Lower leg skin (tissue), 4 donors: ENCODE measurements at regions not wholly inside any gene's neighbourhood (a gene's known extent, or its start where the extent isn't known, plus 50 kb on each side); places are given as distances from the start of the nearest gene placed in this dataset.
A peak's percentile ranks its signal among the peaks of the same experiment; 100 is the strongest.

ENCODE experiments used
- DNase-seq, 2 donors: peaks; one replicate each; pipeline ENCODE4 v3.0.0-alpha.2; 2019; ENCODE audit warnings: low spot score in 2 of 2
- H3K4me3 ChIP-seq: fragments of 200-600 bp; sonication (generic); 2 replicates; pipeline ENCODE4 v1.5.1; 2017; ENCODE audit warnings: mild to moderate bottlenecking, low read depth; ENCODE audit not compliant: poor library complexity, severe bottlenecking
- CTCF ChIP-seq, 3 donors: fragments of 450-650 bp; IDR thresholded peaks; one replicate each; pipeline ENCODE4 v1.5.1; 2016; ENCODE audit warnings: antibody characterized with exemption in 3 of 3, mild to moderate bottlenecking in 3 of 3, moderate library complexity in 2 of 3
- POLR2A ChIP-seq, 2 donors: fragments of 450-650 bp; IDR thresholded peaks; one replicate each; pipeline ENCODE4 v1.6.1; 2016 to 2017; ENCODE audit warnings: antibody characterized with exemption in 2 of 2, mild to moderate bottlenecking in 1 of 2, moderate library complexity in 1 of 2
- WGBS, 2 donors: methylation state at CpG; one replicate each; pipeline ENCODE4 v1.1.5; 2018; 5-methylcytosine and 5-hydroxymethylcytosine counted together
- intact Hi-C: fragments of 100-400 bp; cut with DNase I; formaldehyde crosslinking; loops from one replicate; pipeline ENCODE4 v1.15.0; 2023; ENCODE audit warnings: low total_unique reads

DNA sequence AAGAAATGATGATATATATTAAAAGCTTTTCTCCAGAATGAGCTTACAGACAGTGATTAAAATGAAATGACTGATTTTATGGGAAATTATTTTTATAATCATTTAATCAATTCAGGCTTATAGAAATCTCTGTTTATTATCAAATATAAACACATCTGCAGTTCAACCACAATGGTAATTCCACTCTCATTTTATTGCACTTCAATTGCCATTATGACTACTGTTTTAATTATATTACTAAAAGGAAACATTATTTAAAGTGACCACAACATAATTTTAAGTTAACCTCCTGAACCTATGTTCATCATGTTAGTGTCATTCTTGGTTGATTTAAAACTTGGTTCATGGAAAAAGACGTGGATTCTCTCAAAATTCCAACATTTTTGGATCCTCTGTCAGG lies 536.3 kb downstream of the SLC6A15 start:
- TF ChIP-seq POLR2A (IDR thresholded peaks at IDR 0.05) (no peak), CTCF (IDR thresholded peaks at IDR 0.05) (no peak)
- intact Hi-C loops = no loop called here
- WGBS, 2 donors = 50 to 59% methylated on average over 1 of the region's 1 CpG
- H3K4me3 ChIP-seq = no peak overlapping the region
- DNase-seq = no peak

- DNase-seq = no peak
- 2 to 26% methylated on average over 1 of the region's 1 CpG for WGBS, 2 donors
Observed at GRCh38 chr12:84375449-84376170, 537.0 kb downstream of the SLC6A15 start.

DNA sequence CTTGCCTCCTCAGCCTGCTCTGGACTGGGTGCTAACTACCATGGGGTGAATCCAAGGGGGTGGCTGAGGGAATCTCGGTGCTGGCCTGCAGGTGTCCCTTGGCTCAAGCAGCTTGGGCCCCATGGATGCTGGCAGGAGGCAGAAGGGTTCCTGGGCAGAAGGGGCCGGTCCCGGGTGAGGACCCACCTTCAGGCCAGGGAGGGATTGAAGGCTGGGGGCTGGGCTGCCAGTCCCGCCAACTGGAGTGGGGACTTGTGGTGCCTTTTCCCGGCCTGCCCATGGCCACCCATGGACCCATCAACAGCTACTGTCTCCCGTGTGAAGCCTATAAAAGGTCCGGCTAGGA lies 550.1 kb downstream of the SLC6A15 start:
- 88 to 89% methylated on average over 5 to 7 of the region's 7 CpGs for WGBS, 2 donors
- H3K4me3 ChIP-seq = no peak overlapping the region
- intact Hi-C loops = no loop called here
- TF ChIP-seq POLR2A (IDR thresholded peaks at IDR 0.05) (no peak), CTCF (IDR thresholded peaks at IDR 0.05) (no peak)
- peak in 1 of 2 donors; percentile 82 for DNase-seq

More at GRCh38 chr12:84375449-84376170, 537.0 kb downstream of the SLC6A15 start:
- TF ChIP-seq CTCF (IDR thresholded peaks at IDR 0.05) (no peak), POLR2A (IDR thresholded peaks at IDR 0.05) (no peak)
- no peak overlapping the region for H3K4me3 ChIP-seq
- intact Hi-C loops = no loop called here

GRCh38 chr12:84361651-84362551 lies 550.7 kb downstream of the SLC6A15 start:
- no peak overlapping the region for H3K4me3 ChIP-seq
- TF ChIP-seq CTCF (IDR thresholded peaks at IDR 0.05) = no peak
- TF ChIP-seq POLR2A (IDR thresholded peaks at IDR 0.05) = no peak
- intact Hi-C loops = no loop called here
- 81 to 94% methylated on average over 9 to 13 of the region's 27 CpGs for WGBS, 2 donors
- DNase-seq = no peak

- no peak overlapping the region for H3K4me3 ChIP-seq
- TF ChIP-seq POLR2A (IDR thresholded peaks at IDR 0.05) = no peak
- TF ChIP-seq CTCF (IDR thresholded peaks at IDR 0.05) = no peak
- DNase-seq = no peak
- 89 to 92% methylated on average over 3 of the region's 3 CpGs for WGBS, 2 donors
- intact Hi-C loops = no loop called here
Observed at GRCh38 chr12:84357314-84357713, 555.3 kb downstream of the SLC6A15 start.
